Kidney (tissue), 13 donors: ENCODE measurements at regions not wholly inside any gene's neighbourhood (a gene's known extent, or its start where the extent isn't known, plus 50 kb on each side); places are given as distances from the start of the nearest gene placed in this dataset.
"Not testable (repeated sequence)": the region's sequence is repeated elsewhere in the genome, so short reads cannot be mapped to it uniquely, and the experiment has no call there.

ENCODE experiments used
- DNase-seq, 5 donors: peaks; one replicate each; pipeline ENCODE4 v3.0.0-alpha.2; 2013 to 2020
- FAIRE-seq: peaks from 2 replicates; lab custom pipeline; 2012; peaks lifted over from hg19 to GRCh38; lab: Jason Lieb, UNC
- H3K27ac ChIP-seq, 2 donors: one replicate each; pipeline ENCODE4 v1.7.0; 2013; ENCODE audit warnings: low read depth in 2 of 2, low read length in 2 of 2, inconsistent platforms in 1 of 2
- H3K27me3 ChIP-seq: one replicate; pipeline ENCODE4 v1.7.1; 2013; ENCODE audit warnings: low read length, inconsistent platforms; ENCODE audit not compliant: control insufficient read depth, insufficient read depth
- H3K36me3 ChIP-seq, 3 donors: one replicate each; pipeline versions ENCODE4 v1.7.0 to v1.7.1; 2013; ENCODE audit warnings: low read length in 3 of 3, control low read depth in 1 of 3, inconsistent platforms in 1 of 3; ENCODE audit not compliant: insufficient read depth in 3 of 3, control insufficient read depth in 2 of 3
- H3K4me1 ChIP-seq, 3 donors: one replicate each; pipeline versions ENCODE4 v1.7.0 to v1.7.1; 2013; ENCODE audit warnings: low read length in 3 of 3, inconsistent platforms in 1 of 3, low read depth in 1 of 3; ENCODE audit not compliant: control insufficient read depth in 2 of 3, insufficient read depth in 2 of 3
- H3K4me3 ChIP-seq, 3 donors: one replicate each; pipeline versions ENCODE4 v1.7.0 to v1.8.1; 2013; ENCODE audit warnings: low read length in 3 of 3, control low read depth in 1 of 3, inconsistent platforms in 1 of 3
- H3K9ac ChIP-seq, 3 donors: one replicate each; pipeline versions ENCODE4 v1.7.0 to v1.7.1; 2013; ENCODE audit warnings: low read length in 3 of 3, control low read depth in 1 of 3, inconsistent platforms in 1 of 3
- H3K9me3 ChIP-seq, 3 donors: one replicate each; pipeline versions ENCODE4 v1.7.0 to v1.7.1; 2013; ENCODE audit warnings: low read length in 3 of 3, control low read depth in 1 of 3, inconsistent platforms in 1 of 3; ENCODE audit not compliant: control insufficient read depth in 2 of 3, insufficient read depth in 1 of 3
- CTCF ChIP-seq: IDR thresholded peaks from 3 replicates; pipeline ENCODE4 v1.5.1; 2012; ENCODE audit warnings: mild to moderate bottlenecking, moderate library complexity, borderline replicate concordance; ENCODE audit not compliant: insufficient read depth; ENCODE audit errors: extremely low read depth
- intact Hi-C: fragments of 100-400 bp; cut with DNase I; formaldehyde crosslinking; loops from one replicate; pipeline ENCODE4 v1.11.1; 2022
- donor health status: control.
- donor health status: control.
- donor health status: control.
- donor health status: control.
- donor health status: control.
- donor health status: DM: yes; HTN: yes; CAD: no.
- donor health status: Normal renal cell carcinoma (clear cell type).

GRCh38 chr9:80485420-80486250, 913.9 kb downstream of the TLE4 start:
- intact Hi-C loops = no loop called here
- no peaks in the 10 kb centered on the region for H3K27me3 ChIP-seq
- H3K36me3 ChIP-seq = no peaks in the 10 kb centered on the region
- H3K4me3 ChIP-seq = no peak overlapping the region
- TF ChIP-seq CTCF = no peak
- H3K9me3 ChIP-seq = peaks cover 0 to 6% (median 3%) of the 10 kb centered on the region in 3 donors
- FAIRE-seq = no peak
- H3K9ac ChIP-seq = no peak overlapping the region
- H3K4me1 ChIP-seq = no peaks in the 10 kb centered on the region
- no peak for DNase-seq
- no peak overlapping the region for H3K27ac ChIP-seq

DNA sequence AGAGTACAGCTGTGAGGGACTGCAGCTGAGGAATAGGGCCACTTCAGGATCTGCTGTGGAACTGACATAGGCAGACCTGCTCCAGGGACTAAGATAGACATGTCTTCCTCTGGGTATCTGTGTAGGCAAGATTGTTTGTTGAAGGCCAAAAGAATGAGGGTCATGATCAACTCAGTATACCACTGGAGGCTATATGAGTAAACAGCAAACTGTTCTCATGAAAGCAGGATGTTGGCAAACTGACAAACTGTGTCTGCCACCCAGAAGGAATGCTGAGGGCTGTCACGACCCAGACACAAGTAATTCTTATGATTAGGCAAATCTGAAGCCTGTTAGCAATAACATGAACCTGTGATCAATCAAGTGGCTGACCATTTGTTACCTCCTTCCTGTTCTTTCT, 910.5 kb downstream of the TLE4 start:
- H3K36me3 ChIP-seq, H3K4me3 ChIP-seq, H3K27me3 ChIP-seq, H3K9me3 ChIP-seq, DNase-seq, H3K27ac ChIP-seq, H3K9ac ChIP-seq, intact Hi-C loops, H3K4me1 ChIP-seq, FAIRE-seq: not testable (repeated sequence)

- Histone ChIP-seq H3K36me3 (no peaks in the 10 kb centered on the region), H3K9me3 (no peaks in the 10 kb centered on the region), H3K4me3 (no peak overlapping the region), H3K27ac (no peak overlapping the region), H3K4me1 (no peaks in the 10 kb centered on the region), H3K9ac (no peak overlapping the region), H3K27me3 (no peaks in the 10 kb centered on the region)
- DNase-seq (no peak), FAIRE-seq (no peak)
- no peak for TF ChIP-seq CTCF
- intact Hi-C loops = no loop called here
Observed at GRCh38 chr9:80467632-80468031, 895.9 kb downstream of the TLE4 start.

DNA sequence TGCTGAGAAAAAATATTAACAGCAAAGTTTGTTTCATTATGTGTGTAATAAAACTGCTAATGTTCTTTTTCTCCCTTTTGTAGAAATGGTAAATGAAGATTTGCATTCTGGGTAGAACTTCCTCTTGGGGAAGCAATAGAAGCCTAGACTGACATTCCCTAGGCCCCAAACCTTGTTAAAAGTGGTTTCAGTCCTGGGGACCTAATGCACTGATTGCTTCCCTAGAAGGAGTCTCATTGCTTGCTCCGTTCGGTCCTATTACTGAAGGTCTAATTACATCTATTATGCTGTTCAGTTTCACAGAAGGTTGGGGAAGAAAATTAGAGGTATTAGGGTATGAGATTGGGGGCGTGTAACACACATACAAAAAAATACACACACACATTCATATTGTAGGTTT, 893.8 kb downstream of the TLE4 start:
- H3K9me3 ChIP-seq = no peaks in the 10 kb centered on the region
- no peak for TF ChIP-seq CTCF
- H3K36me3 ChIP-seq = no peaks in the 10 kb centered on the region
- no peaks in the 10 kb centered on the region for H3K27me3 ChIP-seq
- intact Hi-C loops = no loop called here
- H3K27ac ChIP-seq = no peak overlapping the region
- FAIRE-seq (no peak), DNase-seq (no peak)
- no peak overlapping the region for H3K9ac ChIP-seq
- no peaks in the 10 kb centered on the region for H3K4me1 ChIP-seq
- H3K4me3 ChIP-seq = no peak overlapping the region
